ENCODE measurements at regions not wholly inside any gene's neighbourhood (a gene's known extent, or its start where the extent isn't known, plus 50 kb on each side); places are given as distances from the start of the nearest gene placed in this dataset.
A peak's percentile ranks its signal among the peaks of the same experiment; 100 is the strongest.
"Not testable (repeated sequence)": the region's sequence is repeated elsewhere in the genome, so short reads cannot be mapped to it uniquely, and the experiment has no call there.

GRCh38 chr6:164085091-164086075 is 670.9 kb downstream of the QKI start:
- H3K9me3 ChIP-seq (ENCODE audit: low read length): no peaks in the 10 kb centered on the region
- no peak overlapping the region for H2AFZ ChIP-seq (ENCODE audit: low read depth, low read length)
- H3K4me1 ChIP-seq (ENCODE audit: insufficient read depth, low read length): peaks cover 45% of the 10 kb centered on the region
- H3K27me3 ChIP-seq (ENCODE audit: insufficient read depth, low read length): no peaks in the 10 kb centered on the region
- H3K4me3 ChIP-seq (ENCODE audit: low read length): peak overlapping the region; percentile 34
- no peaks in the 10 kb centered on the region for H3K36me3 ChIP-seq (ENCODE audit: insufficient read depth, low read length)

- no peak overlapping the region for H3K4me3 ChIP-seq (ENCODE audit: low read length)
- H3K9me3 ChIP-seq (ENCODE audit: low read length): no peaks in the 10 kb centered on the region
- peaks cover 19% of the 10 kb centered on the region for H3K4me1 ChIP-seq (ENCODE audit: insufficient read depth, low read length)
- no peaks in the 10 kb centered on the region for H3K27me3 ChIP-seq (ENCODE audit: insufficient read depth, low read length)
- H3K36me3 ChIP-seq (ENCODE audit: insufficient read depth, low read length): no peaks in the 10 kb centered on the region
- no peak overlapping the region for H2AFZ ChIP-seq (ENCODE audit: low read depth, low read length)
These were observed 664.7 kb downstream of the QKI start for GRCh38 chr6:164079275-164079600.

- Histone ChIP-seq H3K4me3 (ENCODE audit: low read length) (no peak overlapping the region), H2AFZ (ENCODE audit: low read depth, low read length) (no peak overlapping the region), H3K27me3 (ENCODE audit: insufficient read depth, low read length) (no peaks in the 10 kb centered on the region), H3K9me3 (ENCODE audit: low read length) (no peaks in the 10 kb centered on the region), H3K36me3 (ENCODE audit: insufficient read depth, low read length) (no peaks in the 10 kb centered on the region), H3K4me1 (ENCODE audit: insufficient read depth, low read length) (peaks cover 13% of the 10 kb centered on the region)
These were observed 664.2 kb downstream of the QKI start for GRCh38 chr6:164078532-164079274.

GRCh38 chr6:164076818-164077532 is 662.5 kb downstream of the QKI start:
- H3K4me3 ChIP-seq (ENCODE audit: low read length); H3K4me1 ChIP-seq (ENCODE audit: insufficient read depth, low read length); H2AFZ ChIP-seq (ENCODE audit: low read depth, low read length); H3K27me3 ChIP-seq (ENCODE audit: insufficient read depth, low read length); H3K36me3 ChIP-seq (ENCODE audit: insufficient read depth, low read length); H3K9me3 ChIP-seq (ENCODE audit: low read length): not testable (repeated sequence)

- peaks cover 5% of the 10 kb centered on the region for H3K4me1 ChIP-seq (ENCODE audit: insufficient read depth, low read length)
- no peak overlapping the region for H2AFZ ChIP-seq (ENCODE audit: low read depth, low read length)
- no peaks in the 10 kb centered on the region for H3K36me3 ChIP-seq (ENCODE audit: insufficient read depth, low read length)
- no peak overlapping the region for H3K4me3 ChIP-seq (ENCODE audit: low read length)
- H3K9me3 ChIP-seq (ENCODE audit: low read length): no peaks in the 10 kb centered on the region
- H3K27me3 ChIP-seq (ENCODE audit: insufficient read depth, low read length): no peaks in the 10 kb centered on the region
These were observed 661.6 kb downstream of the QKI start for GRCh38 chr6:164075981-164076615.

GRCh38 chr6:164072240-164072666 is 657.7 kb downstream of the QKI start:
- Histone ChIP-seq H3K4me3 (ENCODE audit: low read length) (no peak overlapping the region), H3K36me3 (ENCODE audit: insufficient read depth, low read length) (no peaks in the 10 kb centered on the region), H2AFZ (ENCODE audit: low read depth, low read length) (no peak overlapping the region), H3K4me1 (ENCODE audit: insufficient read depth, low read length) (peaks cover 34% of the 10 kb centered on the region), H3K9me3 (ENCODE audit: low read length) (no peaks in the 10 kb centered on the region), H3K27me3 (ENCODE audit: insufficient read depth, low read length) (no peaks in the 10 kb centered on the region)

GRCh38 chr6:164069350-164069990 is 655.0 kb downstream of the QKI start:
- no peaks in the 10 kb centered on the region for H3K36me3 ChIP-seq (ENCODE audit: insufficient read depth, low read length)
- no peaks in the 10 kb centered on the region for H3K27me3 ChIP-seq (ENCODE audit: insufficient read depth, low read length)
- peaks cover 34% of the 10 kb centered on the region for H3K4me1 ChIP-seq (ENCODE audit: insufficient read depth, low read length)
- H2AFZ ChIP-seq (ENCODE audit: low read depth, low read length): no peak overlapping the region
- H3K9me3 ChIP-seq (ENCODE audit: low read length): no peaks in the 10 kb centered on the region
- no peak overlapping the region for H3K4me3 ChIP-seq (ENCODE audit: low read length)

- no peaks in the 10 kb centered on the region for H3K27me3 ChIP-seq (ENCODE audit: insufficient read depth, low read length)
- no peaks in the 10 kb centered on the region for H3K36me3 ChIP-seq (ENCODE audit: insufficient read depth, low read length)
- no peak overlapping the region for H3K4me3 ChIP-seq (ENCODE audit: low read length)
- no peaks in the 10 kb centered on the region for H3K9me3 ChIP-seq (ENCODE audit: low read length)
- peaks cover 34% of the 10 kb centered on the region for H3K4me1 ChIP-seq (ENCODE audit: insufficient read depth, low read length)
- no peak overlapping the region for H2AFZ ChIP-seq (ENCODE audit: low read depth, low read length)
These were observed 654.0 kb downstream of the QKI start for GRCh38 chr6:164068527-164068926.

- H3K27me3 ChIP-seq (ENCODE audit: insufficient read depth, low read length): no peaks in the 10 kb centered on the region
- no peaks in the 10 kb centered on the region for H3K9me3 ChIP-seq (ENCODE audit: low read length)
- H3K36me3 ChIP-seq (ENCODE audit: insufficient read depth, low read length): no peaks in the 10 kb centered on the region
- H3K4me3 ChIP-seq (ENCODE audit: low read length): no peak overlapping the region
- no peak overlapping the region for H2AFZ ChIP-seq (ENCODE audit: low read depth, low read length)
- H3K4me1 ChIP-seq (ENCODE audit: insufficient read depth, low read length): peaks cover 37% of the 10 kb centered on the region
These were observed 652.2 kb downstream of the QKI start for GRCh38 chr6:164066766-164067165.

GRCh38 chr6:164066335-164066734 is 651.8 kb downstream of the QKI start:
- Histone ChIP-seq H3K36me3 (ENCODE audit: insufficient read depth, low read length) (no peaks in the 10 kb centered on the region), H3K4me1 (ENCODE audit: insufficient read depth, low read length) (peaks cover 34% of the 10 kb centered on the region), H2AFZ (ENCODE audit: low read depth, low read length) (no peak overlapping the region), H3K27me3 (ENCODE audit: insufficient read depth, low read length) (no peaks in the 10 kb centered on the region), H3K9me3 (ENCODE audit: low read length) (no peaks in the 10 kb centered on the region), H3K4me3 (ENCODE audit: low read length) (no peak overlapping the region)

- H3K4me3 ChIP-seq (ENCODE audit: low read length): no peak overlapping the region
- no peaks in the 10 kb centered on the region for H3K27me3 ChIP-seq (ENCODE audit: insufficient read depth, low read length)
- no peaks in the 10 kb centered on the region for H3K36me3 ChIP-seq (ENCODE audit: insufficient read depth, low read length)
- peaks cover 8% of the 10 kb centered on the region for H3K4me1 ChIP-seq (ENCODE audit: insufficient read depth, low read length)
- no peaks in the 10 kb centered on the region for H3K9me3 ChIP-seq (ENCODE audit: low read length)
- H2AFZ ChIP-seq (ENCODE audit: low read depth, low read length): no peak overlapping the region
These were observed 648.8 kb downstream of the QKI start for GRCh38 chr6:164063346-164063745.

- no peak overlapping the region for H2AFZ ChIP-seq (ENCODE audit: low read depth, low read length)
- peaks cover 3% of the 10 kb centered on the region for H3K4me1 ChIP-seq (ENCODE audit: insufficient read depth, low read length)
- no peaks in the 10 kb centered on the region for H3K27me3 ChIP-seq (ENCODE audit: insufficient read depth, low read length)
- no peaks in the 10 kb centered on the region for H3K9me3 ChIP-seq (ENCODE audit: low read length)
- H3K36me3 ChIP-seq (ENCODE audit: insufficient read depth, low read length): no peaks in the 10 kb centered on the region
- H3K4me3 ChIP-seq (ENCODE audit: low read length): no peak overlapping the region
These were observed 648.4 kb downstream of the QKI start for GRCh38 chr6:164062872-164063271.

Data from neuron (in vitro differentiated cells).